WERI-Rb-1 (cell line): ENCODE measurements at regions not wholly inside any gene's neighbourhood (a gene's known extent, or its start where the extent isn't known, plus 50 kb on each side); places are given as distances from the start of the nearest gene placed in this dataset.
"Not testable (repeated sequence)": the region's sequence is repeated elsewhere in the genome, so short reads cannot be mapped to it uniquely, and the experiment has no call there.

Experiments
- DNase-seq: peaks from one replicate; pipeline ENCODE4 v3.0.0-alpha.2; 2020
- H3K27ac ChIP-seq: fragments of 250-450 bp; sonication (Bioruptor Pico); 2 replicates; pipeline ENCODE4 v1.5.1; 2020; ENCODE audit warnings: mild to moderate bottlenecking, moderate library complexity
- H3K27me3 ChIP-seq: fragments of 250-450 bp; sonication (Bioruptor Pico); 2 replicates; pipeline ENCODE4 v1.5.1; 2021; ENCODE audit warnings: mild to moderate bottlenecking, low read depth, moderate library complexity; ENCODE audit not compliant: insufficient read depth, severe bottlenecking
- H3K36me3 ChIP-seq: fragments of 250-450 bp; sonication (Bioruptor Pico); 2 replicates; pipeline ENCODE4 v1.5.1; 2020; ENCODE audit warnings: mild to moderate bottlenecking, moderate library complexity
- H3K4me3 ChIP-seq: 2 replicates; pipeline ENCODE4 v1.5.1; 2011; ENCODE audit warnings: low read depth, mild to moderate bottlenecking, control low read depth, low read length
- H3K9me3 ChIP-seq: fragments of 250-450 bp; sonication (Bioruptor Pico); 2 replicates; pipeline ENCODE4 v1.5.1; 2021; ENCODE audit warnings: mild to moderate bottlenecking, moderate library complexity; ENCODE audit not compliant: severe bottlenecking
- TF ChIP-seq, protein P1 (sequence below): IDR thresholded peaks from 2 replicates; pipeline ENCODE4 v1.5.1; 2011; ENCODE audit warnings: low read depth, mild to moderate bottlenecking, control low read depth, inconsistent platforms, low read length

DNA sequence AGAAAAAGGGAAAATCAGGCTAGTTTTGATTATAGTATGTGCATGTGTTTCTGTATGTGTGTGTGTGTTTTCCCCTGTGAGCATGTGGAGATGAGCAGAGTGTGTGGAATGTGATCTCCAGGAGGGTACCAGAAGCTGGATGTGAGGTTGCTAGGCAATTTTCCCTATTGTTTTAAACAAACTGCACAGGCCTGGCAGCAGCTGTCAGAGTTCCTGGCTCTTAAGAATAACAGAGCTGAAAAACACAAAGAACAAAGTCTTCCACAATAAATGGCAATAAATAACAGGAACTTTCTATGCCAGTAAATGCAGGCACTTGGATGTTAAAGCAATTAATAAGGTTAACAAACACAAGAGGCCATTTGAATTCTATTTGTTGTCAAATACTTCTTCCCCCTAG is 344.6 kb upstream of the CTSO start:
- no peak overlapping the region for H3K27ac ChIP-seq
- no peak overlapping the region for H3K4me3 ChIP-seq
- no peaks in the 10 kb centered on the region for H3K27me3 ChIP-seq
- no peak for DNase-seq
- H3K9me3 ChIP-seq: no peaks in the 10 kb centered on the region
- H3K36me3 ChIP-seq: no peaks in the 10 kb centered on the region
- TF ChIP-seq, protein P1, sequence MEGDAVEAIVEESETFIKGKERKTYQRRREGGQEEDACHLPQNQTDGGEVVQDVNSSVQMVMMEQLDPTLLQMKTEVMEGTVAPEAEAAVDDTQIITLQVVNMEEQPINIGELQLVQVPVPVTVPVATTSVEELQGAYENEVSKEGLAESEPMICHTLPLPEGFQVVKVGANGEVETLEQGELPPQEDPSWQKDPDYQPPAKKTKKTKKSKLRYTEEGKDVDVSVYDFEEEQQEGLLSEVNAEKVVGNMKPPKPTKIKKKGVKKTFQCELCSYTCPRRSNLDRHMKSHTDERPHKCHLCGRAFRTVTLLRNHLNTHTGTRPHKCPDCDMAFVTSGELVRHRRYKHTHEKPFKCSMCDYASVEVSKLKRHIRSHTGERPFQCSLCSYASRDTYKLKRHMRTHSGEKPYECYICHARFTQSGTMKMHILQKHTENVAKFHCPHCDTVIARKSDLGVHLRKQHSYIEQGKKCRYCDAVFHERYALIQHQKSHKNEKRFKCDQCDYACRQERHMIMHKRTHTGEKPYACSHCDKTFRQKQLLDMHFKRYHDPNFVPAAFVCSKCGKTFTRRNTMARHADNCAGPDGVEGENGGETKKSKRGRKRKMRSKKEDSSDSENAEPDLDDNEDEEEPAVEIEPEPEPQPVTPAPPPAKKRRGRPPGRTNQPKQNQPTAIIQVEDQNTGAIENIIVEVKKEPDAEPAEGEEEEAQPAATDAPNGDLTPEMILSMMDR: no peak

DNA sequence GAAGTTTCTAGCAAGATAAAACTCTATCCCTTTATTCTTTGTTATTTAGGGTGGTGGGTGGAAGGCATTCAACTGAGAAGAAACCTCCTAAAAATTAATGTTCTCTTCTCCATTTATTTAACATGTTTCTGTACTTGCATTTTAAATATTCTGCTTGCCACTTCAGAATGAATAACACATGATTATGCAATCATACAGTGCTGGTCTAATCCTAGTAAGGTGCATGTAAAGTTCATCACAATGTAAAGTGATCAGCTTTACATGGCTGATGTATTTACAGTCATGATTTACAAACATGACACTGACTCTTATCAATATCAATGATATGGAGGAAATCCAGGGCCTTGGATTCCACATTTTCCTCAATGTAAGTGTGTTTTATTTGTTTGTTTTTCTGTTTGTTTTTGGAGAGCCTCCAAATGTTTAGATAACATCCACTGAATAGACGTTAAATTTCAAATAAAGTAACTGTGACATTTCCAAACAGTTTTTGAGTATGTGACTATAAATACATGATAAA is 342.1 kb upstream of the CTSO start:
- no peaks in the 10 kb centered on the region for H3K36me3 ChIP-seq
- no peaks in the 10 kb centered on the region for H3K9me3 ChIP-seq
- TF ChIP-seq, protein P1: no peak
- no peak overlapping the region for H3K27ac ChIP-seq
- no peak overlapping the region for H3K4me3 ChIP-seq
- no peaks in the 10 kb centered on the region for H3K27me3 ChIP-seq
- no peak for DNase-seq

DNA sequence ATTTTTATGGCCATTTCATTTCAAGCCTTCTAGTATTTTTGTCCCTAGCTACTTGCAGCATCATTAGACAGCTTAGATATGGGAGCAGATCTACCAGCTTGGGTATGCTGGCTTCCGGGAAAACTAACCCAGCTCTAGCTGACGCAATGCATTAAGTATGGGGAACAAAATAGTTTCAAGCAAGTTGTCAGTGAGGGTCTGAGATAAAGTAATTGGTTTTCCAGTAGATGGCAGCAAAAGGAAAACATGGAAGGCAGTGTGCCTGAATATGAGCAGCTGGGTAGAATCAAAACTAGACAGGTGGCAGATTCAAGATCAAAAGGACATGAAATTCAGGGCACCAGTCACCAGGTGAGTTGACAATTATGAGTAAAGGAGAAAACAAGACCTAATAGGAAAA is 340.9 kb upstream of the CTSO start:
- Histone ChIP-seq H3K27me3 (no peaks in the 10 kb centered on the region), H3K9me3 (no peaks in the 10 kb centered on the region), H3K36me3 (no peaks in the 10 kb centered on the region), H3K27ac (no peak overlapping the region), H3K4me3 (no peak overlapping the region)
- peak; percentile 11 for DNase-seq
- TF ChIP-seq, protein P1: peak; percentile 46; the same call in 1 of the 2 replicates

DNA sequence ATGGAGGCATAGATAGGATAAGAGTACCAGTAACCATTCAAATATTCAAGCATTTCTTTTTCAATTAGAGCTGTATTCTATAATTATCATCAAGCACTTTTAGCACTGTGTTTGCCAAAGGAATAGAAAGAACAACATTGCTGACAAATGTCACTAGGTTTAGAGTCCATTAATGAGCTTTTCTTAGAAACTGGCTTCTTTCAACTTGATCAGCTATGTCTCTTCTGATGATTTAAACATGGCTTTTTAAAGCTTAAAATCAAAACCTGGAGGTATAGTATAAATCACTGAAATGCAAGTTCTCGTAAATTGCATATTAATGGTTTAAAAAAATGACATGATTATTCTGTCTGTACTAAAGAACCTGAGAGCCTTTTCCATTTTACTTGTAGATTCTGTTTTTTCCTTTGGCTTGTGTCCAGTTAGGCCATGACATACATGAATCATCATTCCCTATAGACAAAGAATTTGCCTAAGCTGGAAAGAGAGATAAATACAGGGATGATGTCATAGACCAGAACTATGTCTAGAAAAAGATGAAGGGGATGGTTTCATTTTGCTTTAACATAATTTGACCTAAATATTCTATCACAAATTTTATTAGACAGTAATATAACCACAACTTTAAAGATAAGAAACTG is 340.1 kb upstream of the CTSO start:
- Histone ChIP-seq H3K36me3 (no peaks in the 10 kb centered on the region), H3K27ac (no peak overlapping the region), H3K27me3 (no peaks in the 10 kb centered on the region), H3K4me3 (no peak overlapping the region), H3K9me3 (no peaks in the 10 kb centered on the region)
- DNase-seq: no peak
- TF ChIP-seq, protein P1: no peak

DNA sequence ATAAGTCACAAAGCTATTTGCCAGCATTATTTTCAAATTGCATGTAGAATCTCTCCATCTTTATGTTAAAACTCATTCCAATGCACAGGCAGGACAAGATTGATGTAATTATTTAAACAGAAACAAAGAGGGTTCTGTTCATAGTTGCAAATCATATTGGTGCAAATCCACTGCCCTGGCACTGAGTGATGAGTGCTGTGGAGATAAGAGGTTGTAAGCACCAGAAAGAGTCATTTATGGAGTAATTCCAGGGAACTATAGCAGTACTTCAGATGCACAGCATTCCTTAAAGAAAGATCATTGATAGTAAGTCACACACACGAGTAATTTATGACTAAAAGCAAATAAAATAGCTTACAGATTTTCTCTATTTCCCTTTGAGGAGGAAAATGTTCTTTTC is 337.7 kb upstream of the CTSO start:
- Histone ChIP-seq H3K36me3 (no peaks in the 10 kb centered on the region), H3K9me3 (no peaks in the 10 kb centered on the region), H3K27me3 (no peaks in the 10 kb centered on the region), H3K4me3 (no peak overlapping the region), H3K27ac (no peak overlapping the region)
- no peak for DNase-seq
- TF ChIP-seq, protein P1: no peak

DNA sequence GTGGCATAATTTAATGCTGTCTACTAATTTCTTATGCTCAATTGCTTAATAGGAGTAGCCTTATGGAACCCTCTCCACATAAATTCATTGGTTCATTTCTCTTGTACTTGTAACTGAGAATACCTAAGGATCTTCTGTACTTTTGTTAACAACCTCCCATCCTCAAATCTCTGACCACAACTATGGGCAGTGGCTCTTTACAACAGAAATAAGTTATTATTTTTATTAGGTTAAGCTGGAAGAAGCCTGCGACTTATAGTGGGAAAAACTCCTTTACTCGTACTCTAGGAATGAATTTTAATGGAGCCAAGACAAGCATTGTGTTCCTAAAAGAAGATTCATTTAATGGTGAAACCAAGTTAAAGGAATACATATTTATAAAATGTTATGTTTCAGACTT is 337.1 kb upstream of the CTSO start:
- no peaks in the 10 kb centered on the region for H3K27me3 ChIP-seq
- no peak overlapping the region for H3K27ac ChIP-seq
- no peak for DNase-seq
- H3K36me3 ChIP-seq: no peaks in the 10 kb centered on the region
- TF ChIP-seq, protein P1: no peak
- no peak overlapping the region for H3K4me3 ChIP-seq
- no peaks in the 10 kb centered on the region for H3K9me3 ChIP-seq

DNA sequence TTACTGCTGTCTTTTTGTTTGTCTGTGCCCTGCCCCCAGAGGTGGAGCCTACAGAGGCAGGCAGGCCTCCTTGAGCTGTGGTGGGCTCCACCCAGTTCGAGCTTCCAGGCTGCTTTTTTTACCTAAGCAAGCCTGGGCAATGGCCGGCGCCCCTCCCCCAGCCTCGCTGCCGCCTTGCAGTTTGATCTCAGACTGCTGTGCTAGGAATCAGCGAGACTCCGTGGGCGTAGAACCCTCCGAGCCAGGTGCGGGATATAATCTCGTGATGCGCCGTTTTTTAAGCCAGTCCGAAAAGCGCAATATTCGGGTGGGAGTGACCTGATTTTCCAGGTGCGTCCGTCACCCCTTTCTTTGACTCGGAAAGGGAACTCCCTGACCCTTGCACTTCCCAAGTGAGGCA is 336.4 kb upstream of the CTSO start:
- H3K9me3 ChIP-seq, H3K4me3 ChIP-seq, H3K27ac ChIP-seq, H3K36me3 ChIP-seq, DNase-seq, H3K27me3 ChIP-seq: not testable (repeated sequence)
